ENCODE measurements at regions not wholly inside any gene's neighbourhood (a gene's known extent, or its start where the extent isn't known, plus 50 kb on each side); places are given as distances from the start of the nearest gene placed in this dataset.

GRCh38 chr6:166877906-166878305 is 78.4 kb downstream of the RNASET2 start:
- Mint-ChIP-seq H3K27me3 (no peaks in the 10 kb centered on the region), H3K27ac (no peak overlapping the region), H3K36me3 (peaks cover 20% of the 10 kb centered on the region), H3K4me1 (peaks cover 0 to 5% (median 2%) of the 10 kb centered on the region in 3 donors), H3K4me3 (no peak overlapping the region), H3K9me3 (peaks cover 0 to 5% (median 0%) of the 10 kb centered on the region in 3 donors)

- peaks cover 0 to 5% (median 2%) of the 10 kb centered on the region in 3 donors for H3K4me1 Mint-ChIP-seq
- H3K36me3 Mint-ChIP-seq, result peaks cover 17% of the 10 kb centered on the region
- no peak overlapping the region for H3K27ac Mint-ChIP-seq
- no peaks in the 10 kb centered on the region for H3K27me3 Mint-ChIP-seq
- H3K9me3 Mint-ChIP-seq, result peaks cover 0 to 3% (median 0%) of the 10 kb centered on the region in 3 donors
- no peak overlapping the region for H3K4me3 Mint-ChIP-seq
Observed at GRCh38 chr6:166877349-166877748, 79.0 kb downstream of the RNASET2 start.

- Mint-ChIP-seq H3K36me3 (peaks cover 10% of the 10 kb centered on the region), H3K4me3 (no peak overlapping the region), H3K27ac (no peak overlapping the region), H3K9me3 (no peaks in the 10 kb centered on the region), H3K27me3 (no peaks in the 10 kb centered on the region), H3K4me1 (peaks cover 0 to 2% (median 0%) of the 10 kb centered on the region in 3 donors)
Observed at GRCh38 chr6:166872531-166873009, 83.8 kb downstream of the RNASET2 start.

GRCh38 chr6:166870602-166871208 is 85.6 kb downstream of the RNASET2 start:
- peaks cover 0 to 2% (median 0%) of the 10 kb centered on the region in 3 donors for H3K4me1 Mint-ChIP-seq
- no peak overlapping the region for H3K4me3 Mint-ChIP-seq
- no peaks in the 10 kb centered on the region for H3K27me3 Mint-ChIP-seq
- no peak overlapping the region for H3K27ac Mint-ChIP-seq
- H3K36me3 Mint-ChIP-seq, result peaks cover 4% of the 10 kb centered on the region
- no peaks in the 10 kb centered on the region for H3K9me3 Mint-ChIP-seq

- Mint-ChIP-seq H3K36me3 (peaks cover 3% of the 10 kb centered on the region), H3K9me3 (no peaks in the 10 kb centered on the region), H3K27me3 (peaks cover under 1% of the 10 kb centered on the region), H3K4me1 (peaks cover 0 to under 1% (median 0%) of the 10 kb centered on the region in 3 donors), H3K4me3 (no peak overlapping the region), H3K27ac (no peak overlapping the region)
Observed at GRCh38 chr6:166866839-166867637, 89.3 kb downstream of the RNASET2 start.

- peak overlapping the region in 1 of 4 donors; percentile 66 for H3K4me3 Mint-ChIP-seq
Observed at GRCh38 chr6:166864333-166864732, 92.0 kb downstream of the RNASET2 start.

GRCh38 chr6:166862978-166863530 is 93.3 kb downstream of the RNASET2 start:
- H3K36me3 Mint-ChIP-seq, result peaks cover 1% of the 10 kb centered on the region
- H3K4me3 Mint-ChIP-seq, result peak overlapping the region; percentile 47 to 85 (median 70)
- peaks cover 0 to 4% (median 0%) of the 10 kb centered on the region in 3 donors for H3K4me1 Mint-ChIP-seq
- peaks cover 9% of the 10 kb centered on the region for H3K27me3 Mint-ChIP-seq
- no peak overlapping the region for H3K27ac Mint-ChIP-seq
- H3K9me3 Mint-ChIP-seq, result no peaks in the 10 kb centered on the region

More at GRCh38 chr6:166864333-166864732, 92.0 kb downstream of the RNASET2 start:
- peaks cover 9% of the 10 kb centered on the region for H3K27me3 Mint-ChIP-seq
- H3K27ac Mint-ChIP-seq, result no peak overlapping the region
- peaks cover 0 to 4% (median 0%) of the 10 kb centered on the region in 3 donors for H3K4me1 Mint-ChIP-seq
- H3K9me3 Mint-ChIP-seq, result no peaks in the 10 kb centered on the region
- peaks cover 1% of the 10 kb centered on the region for H3K36me3 Mint-ChIP-seq

- Mint-ChIP-seq H3K4me1 (peaks cover 0 to 4% (median 0%) of the 10 kb centered on the region in 3 donors), H3K27ac (peak overlapping the region in 1 of 3 donors; percentile 34), H3K4me3 (peak overlapping the region; percentile 60 to 92 (median 84)), H3K36me3 (peaks cover 1% of the 10 kb centered on the region), H3K9me3 (no peaks in the 10 kb centered on the region), H3K27me3 (peaks cover 9% of the 10 kb centered on the region)
Observed at GRCh38 chr6:166862287-166862977, 93.9 kb downstream of the RNASET2 start.

- peaks cover 9% of the 10 kb centered on the region for H3K27me3 Mint-ChIP-seq
Observed at GRCh38 chr6:166861961-166862286, 94.4 kb downstream of the RNASET2 start.

GRCh38 chr6:166861304-166861703 is 95.0 kb downstream of the RNASET2 start:
- no peak overlapping the region for H3K27ac Mint-ChIP-seq
- peaks cover 1% of the 10 kb centered on the region for H3K36me3 Mint-ChIP-seq
- H3K27me3 Mint-ChIP-seq, result peaks cover 9% of the 10 kb centered on the region
- H3K9me3 Mint-ChIP-seq, result no peaks in the 10 kb centered on the region
- peaks cover 0 to 4% (median 0%) of the 10 kb centered on the region in 3 donors for H3K4me1 Mint-ChIP-seq
- H3K4me3 Mint-ChIP-seq, result peak overlapping the region; percentile 30 to 92 (median 70)

More at GRCh38 chr6:166861961-166862286, 94.4 kb downstream of the RNASET2 start:
- Mint-ChIP-seq H3K27ac (peak overlapping the region in 1 of 3 donors; percentile 34), H3K4me1 (peaks cover 0 to 4% (median 0%) of the 10 kb centered on the region in 3 donors), H3K9me3 (no peaks in the 10 kb centered on the region), H3K4me3 (peak overlapping the region; percentile 60 to 92 (median 84)), H3K36me3 (peaks cover 1% of the 10 kb centered on the region)

- H3K9me3 Mint-ChIP-seq, result no peaks in the 10 kb centered on the region
- peaks cover 0 to 7% (median 4%) of the 10 kb centered on the region in 3 donors for H3K4me1 Mint-ChIP-seq
- H3K27ac Mint-ChIP-seq, result no peak overlapping the region
- H3K4me3 Mint-ChIP-seq, result no peak overlapping the region
- peaks cover 1% of the 10 kb centered on the region for H3K36me3 Mint-ChIP-seq
- peaks cover 9% of the 10 kb centered on the region for H3K27me3 Mint-ChIP-seq
Observed at GRCh38 chr6:166860392-166860791, 96.0 kb downstream of the RNASET2 start.

GRCh38 chr6:166855416-166855815 is 100.9 kb downstream of the RNASET2 start:
- Mint-ChIP-seq H3K27me3 (no peaks in the 10 kb centered on the region), H3K4me3 (no peak overlapping the region), H3K36me3 (peaks cover under 1% of the 10 kb centered on the region), H3K4me1 (peaks cover 17 to 21% (median 20%) of the 10 kb centered on the region in 3 donors), H3K9me3 (no peaks in the 10 kb centered on the region), H3K27ac (no peak overlapping the region)

GRCh38 chr6:166853371-166854325 is 102.7 kb downstream of the RNASET2 start:
- Mint-ChIP-seq H3K27ac (no peak overlapping the region), H3K4me3 (no peak overlapping the region), H3K9me3 (no peaks in the 10 kb centered on the region), H3K27me3 (no peaks in the 10 kb centered on the region), H3K36me3 (peaks cover 2% of the 10 kb centered on the region), H3K4me1 (peaks cover 28 to 36% (median 32%) of the 10 kb centered on the region in 3 donors)
